ENCODE measurements at regions not wholly inside any gene's neighbourhood (a gene's known extent, or its start where the extent isn't known, plus 50 kb on each side); places are given as distances from the start of the nearest gene placed in this dataset.

GRCh38 chr3:66800941-66801545 lies 197.1 kb upstream of the KBTBD8 start:
- CTCF ChIA-PET: no interaction called here
- no peaks in the 10 kb centered on the region for H3K4me1 ChIP-seq (ENCODE audit: insufficient read depth, low read length)
- no peak overlapping the region for H3K9ac ChIP-seq (ENCODE audit: low read length)
- TF ChIP-seq CTCF (conservative IDR thresholded peaks at IDR 0.05; ENCODE audit: low read depth, low read length) (no peak), EZH2phosphoT487 (IDR thresholded peaks at IDR 0.05; ENCODE audit: borderline replicate concordance, low read length) (no peak)
- H3K9me2 ChIP-seq (replicated peaks; ENCODE audit: low read length): no peaks in the 10 kb centered on the region
- H4K20me1 ChIP-seq (ENCODE audit: low read length): no peaks in the 10 kb centered on the region
- no peak overlapping the region for H3K27ac ChIP-seq (ENCODE audit: low read length)
- no peak overlapping the region for H3K4me3 ChIP-seq (ENCODE audit: low read length)
- no peaks in the 10 kb centered on the region for H3K36me3 ChIP-seq (ENCODE audit: low read depth, low read length)
- no peak overlapping the region for H2AFZ ChIP-seq (ENCODE audit: low read length)
- no peaks in the 10 kb centered on the region for H3K9me3 ChIP-seq (ENCODE audit: low read length)
- no peak overlapping the region for H3K4me2 ChIP-seq (ENCODE audit: low read length)
- intact Hi-C loops (cut with micrococcal nuclease): no loop called here
- H3K79me2 ChIP-seq (ENCODE audit: low read length): no peaks in the 10 kb centered on the region
- POLR2A ChIA-PET (ENCODE audit: unreplicated experiment): no interaction called here
- DNase-seq: peak; percentile 55
- H3F3A ChIP-seq (ENCODE audit: low read length, unreplicated experiment): no peaks in the 10 kb centered on the region
- H3K27me3 ChIP-seq (ENCODE audit: low read length): no peaks in the 10 kb centered on the region
- no TSS peak for BruUV-seq (replicated peaks)
- ATAC-seq: no peak; the same call in 1 of the 2 replicates

- Histone ChIP-seq H3K27ac (ENCODE audit: low read length) (no peak overlapping the region), H3F3A (ENCODE audit: low read length, unreplicated experiment) (no peaks in the 10 kb centered on the region), H3K27me3 (ENCODE audit: low read length) (no peaks in the 10 kb centered on the region), H3K4me3 (ENCODE audit: low read length) (no peak overlapping the region), H2AFZ (ENCODE audit: low read length) (no peak overlapping the region), H3K9ac (ENCODE audit: low read length) (no peak overlapping the region), H3K4me2 (ENCODE audit: low read length) (no peak overlapping the region), H4K20me1 (ENCODE audit: low read length) (no peaks in the 10 kb centered on the region), H3K36me3 (ENCODE audit: low read depth, low read length) (no peaks in the 10 kb centered on the region), H3K79me2 (ENCODE audit: low read length) (no peaks in the 10 kb centered on the region), H3K9me2 (replicated peaks; ENCODE audit: low read length) (no peaks in the 10 kb centered on the region), H3K9me3 (ENCODE audit: low read length) (no peaks in the 10 kb centered on the region), H3K4me1 (ENCODE audit: insufficient read depth, low read length) (no peaks in the 10 kb centered on the region)
- BruUV-seq (replicated peaks): no TSS peak
- POLR2A ChIA-PET (ENCODE audit: unreplicated experiment): interaction anchor here (0.6 kb wide), 1 partner anchor 26 kb away, joined by 7 read pairs; no protein-coding TSS in a partner anchor
- intact Hi-C loops (cut with micrococcal nuclease): no loop called here
- CTCF ChIA-PET: no interaction called here
- ATAC-seq: no peak
- no peak for TF ChIP-seq CTCF (conservative IDR thresholded peaks at IDR 0.05; ENCODE audit: low read depth, low read length)
- TF ChIP-seq EZH2phosphoT487 (IDR thresholded peaks at IDR 0.05; ENCODE audit: borderline replicate concordance, low read length): no peak
- TF ChIP-seq EZH2 (IDR thresholded peaks at IDR 0.05; ENCODE audit: low read length, unreplicated experiment): no peak
- no peak for DNase-seq
Measured at GRCh38 chr3:66803206-66803605, 194.9 kb upstream of the KBTBD8 start.
